SH-SY5Y (cell line): ENCODE measurements at regions not wholly inside any gene's neighbourhood (a gene's known extent, or its start where the extent isn't known, plus 50 kb on each side); places are given as distances from the start of the nearest gene placed in this dataset.

Experiments
- GATA2 ChIP-seq: IDR thresholded peaks from 2 replicates; pipeline ENCODE4 v1.6.1; 2011; ENCODE audit warnings: mild to moderate bottlenecking, low read depth, low read length
- GATA3 ChIP-seq: IDR thresholded peaks from 2 replicates; pipeline ENCODE4 v1.6.1; 2011; ENCODE audit warnings: low read depth, mild to moderate bottlenecking, low read length, moderate library complexity

GRCh38 chr20:60486315-60486714 lies 528.1 kb downstream of the CDH26 start:
- TF ChIP-seq GATA2, result peak; percentile 90
- peak; percentile 52; the same call in 1 of the 2 replicates for TF ChIP-seq GATA3
